RPMI7951 (cell line): ENCODE measurements at regions not wholly inside any gene's neighbourhood (a gene's known extent, or its start where the extent isn't known, plus 50 kb on each side); places are given as distances from the start of the nearest gene placed in this dataset.

ENCODE experiments used
- DNase-seq: peaks from one replicate; pipeline ENCODE4 v3.0.0-alpha.2; 2012; ENCODE audit warnings: low read depth

DNA sequence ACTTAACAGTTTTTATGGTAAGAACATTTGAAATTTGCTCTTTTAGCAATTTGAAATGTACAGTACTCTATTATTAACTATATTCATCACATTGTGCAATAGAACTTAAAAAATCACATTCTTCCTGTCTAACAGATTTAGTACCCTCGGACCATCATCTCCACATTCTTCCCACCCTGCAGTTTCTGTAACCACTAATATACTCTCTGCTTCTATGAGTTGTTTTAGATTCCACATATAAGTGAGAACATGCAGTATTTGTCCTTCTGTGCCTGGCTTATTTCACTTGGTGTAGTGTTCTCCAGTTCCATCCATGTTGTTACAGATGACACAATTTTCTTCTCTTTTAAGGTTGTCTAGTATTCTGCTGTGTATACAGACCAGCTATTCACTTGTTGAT is 88.9 kb upstream of the SEC61G start:
- DNase-seq, result no peak

DNA sequence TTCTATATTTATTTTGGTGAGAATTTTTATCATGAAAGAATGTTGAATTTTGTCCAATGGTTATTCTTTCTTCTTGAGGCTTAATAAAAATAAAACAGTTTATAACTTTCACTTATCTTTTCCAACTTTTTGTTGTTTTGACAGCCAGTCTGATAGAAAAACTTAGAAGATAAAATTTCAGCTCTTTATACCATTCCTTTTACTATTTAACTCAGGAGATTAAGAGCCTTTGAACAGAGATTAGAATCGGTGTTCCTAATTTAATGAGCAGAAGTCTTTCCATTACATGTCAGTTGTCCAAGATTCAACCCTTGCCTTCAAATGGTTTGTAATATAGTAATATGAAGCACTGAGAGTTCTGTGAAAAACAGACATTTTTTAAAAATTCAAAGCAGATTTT is 97.8 kb upstream of the SEC61G start:
- no peak for DNase-seq

DNA sequence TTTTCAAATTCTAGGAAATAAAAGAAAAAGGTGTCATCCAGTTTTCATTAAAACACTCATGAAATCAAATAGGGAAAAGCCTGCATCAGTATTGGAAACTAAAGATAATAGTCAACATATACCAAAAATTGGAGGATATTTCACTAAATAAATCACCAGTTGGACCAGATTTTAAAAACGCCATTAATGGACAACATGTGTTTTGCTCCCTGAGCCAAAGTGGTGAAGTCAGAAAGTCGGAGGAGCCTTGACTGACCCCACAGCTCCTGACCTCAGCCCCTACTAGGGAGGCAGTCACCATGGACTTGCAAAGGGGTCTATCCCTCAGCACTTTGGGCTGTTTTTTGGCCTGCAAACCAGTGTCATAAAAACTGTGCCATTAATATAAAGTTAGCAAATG is 98.3 kb upstream of the SEC61G start:
- no peak for DNase-seq

GRCh38 chr7:54858008-54858692 is 99.1 kb upstream of the SEC61G start:
- DNase-seq, result no peak

- DNase-seq, result no peak
Observed at GRCh38 chr7:54859066-54859465, 100.1 kb upstream of the SEC61G start.

GRCh38 chr7:54859545-54859944 is 100.5 kb upstream of the SEC61G start:
- no peak for DNase-seq

DNA sequence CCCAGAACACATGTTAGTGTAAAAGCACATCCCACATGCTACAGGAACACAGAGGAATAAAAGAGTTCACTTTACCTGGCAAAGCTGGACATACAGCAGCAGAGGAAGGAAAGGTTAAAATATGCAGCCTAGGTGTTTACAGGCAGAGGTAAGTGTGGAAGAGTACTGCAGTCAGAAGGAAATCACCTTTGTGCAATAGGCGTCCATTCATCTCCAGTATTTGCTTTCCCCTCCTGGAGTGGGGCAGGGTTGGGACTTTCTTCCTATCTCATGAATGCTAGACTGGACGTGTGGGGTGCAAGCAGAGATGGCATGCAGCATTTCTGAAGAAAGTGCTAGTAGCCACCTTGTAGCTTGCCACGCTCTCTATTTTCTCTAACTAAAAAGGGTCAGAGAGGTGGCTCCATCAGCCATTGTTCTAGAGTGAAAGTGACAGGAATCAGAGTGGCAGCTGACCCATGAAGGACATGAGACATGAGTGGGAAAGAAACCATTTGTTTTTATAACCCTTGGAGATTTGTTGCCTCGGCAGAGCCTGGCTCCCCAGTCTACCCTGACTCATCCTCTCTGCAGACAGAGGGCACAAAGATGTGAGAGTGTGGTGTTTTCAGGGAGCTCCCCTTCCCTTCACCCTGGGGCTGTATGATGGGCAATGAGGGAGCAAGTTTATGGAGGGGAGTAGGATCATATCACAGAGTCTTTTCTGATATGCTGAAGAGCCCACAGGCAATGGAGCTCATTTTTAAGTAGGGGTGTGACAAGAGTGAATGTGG is 101.2 kb upstream of the SEC61G start:
- peak; percentile 61 for DNase-seq

DNA sequence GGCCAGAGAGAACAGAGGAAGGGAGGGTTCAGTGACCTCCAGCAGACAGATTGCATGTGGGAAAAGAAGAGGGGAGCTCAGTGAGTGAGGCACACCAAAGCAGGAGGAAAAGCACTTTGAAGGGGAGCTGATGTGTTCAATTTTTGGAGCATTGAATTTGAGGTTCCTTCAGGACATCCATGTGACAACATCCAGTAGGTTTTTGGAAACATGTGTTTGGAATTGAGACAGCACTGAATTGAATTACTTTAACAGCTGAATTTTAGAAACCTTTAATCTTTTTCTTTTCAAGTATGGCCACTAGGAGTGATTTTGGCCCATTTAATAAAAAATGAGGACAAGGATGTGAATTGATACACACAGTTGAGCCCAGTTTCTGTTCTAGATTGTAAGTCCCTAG is 101.8 kb upstream of the SEC61G start:
- DNase-seq, result no peak

DNA sequence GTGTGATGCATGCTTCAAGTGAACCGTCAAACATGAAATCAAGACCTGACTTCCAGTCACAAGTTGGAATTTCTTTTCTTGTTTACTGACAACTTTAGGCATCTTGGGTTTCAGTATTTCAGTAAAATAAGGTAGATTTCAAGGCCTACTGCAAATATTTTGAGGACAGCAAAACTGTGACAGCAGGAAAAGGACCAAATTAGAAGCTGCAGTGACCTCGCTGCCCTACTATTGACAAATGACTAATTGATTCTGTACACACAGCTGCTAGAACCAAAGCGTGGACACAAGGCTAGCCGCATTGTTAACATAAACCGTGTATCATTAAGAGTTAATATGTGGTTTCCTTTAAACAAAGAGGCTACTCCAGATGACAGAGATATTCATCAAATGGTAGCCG is 105.7 kb upstream of the SEC61G start:
- peak; percentile 26 for DNase-seq

DNA sequence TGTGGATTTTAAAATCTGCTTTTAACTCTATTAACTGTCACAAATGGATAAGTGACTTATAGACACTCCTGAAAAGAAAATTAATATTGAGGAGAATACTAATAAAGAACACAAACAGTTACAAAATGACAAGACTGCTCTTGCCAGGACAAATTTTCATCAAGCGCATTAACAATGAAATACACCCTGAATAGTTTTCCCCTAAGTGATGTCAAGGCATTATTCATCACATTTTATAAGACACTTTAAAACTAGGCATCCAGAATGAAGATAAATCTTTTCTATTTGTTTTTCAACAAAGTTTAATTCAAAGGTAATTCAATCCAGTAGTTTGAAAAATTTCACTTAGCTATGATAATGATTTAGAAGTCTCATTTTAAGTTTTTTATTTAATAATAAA is 110.5 kb upstream of the SEC61G start:
- no peak for DNase-seq

- no peak for DNase-seq
Observed at GRCh38 chr7:54874804-54875203, 115.8 kb upstream of the SEC61G start.

DNA sequence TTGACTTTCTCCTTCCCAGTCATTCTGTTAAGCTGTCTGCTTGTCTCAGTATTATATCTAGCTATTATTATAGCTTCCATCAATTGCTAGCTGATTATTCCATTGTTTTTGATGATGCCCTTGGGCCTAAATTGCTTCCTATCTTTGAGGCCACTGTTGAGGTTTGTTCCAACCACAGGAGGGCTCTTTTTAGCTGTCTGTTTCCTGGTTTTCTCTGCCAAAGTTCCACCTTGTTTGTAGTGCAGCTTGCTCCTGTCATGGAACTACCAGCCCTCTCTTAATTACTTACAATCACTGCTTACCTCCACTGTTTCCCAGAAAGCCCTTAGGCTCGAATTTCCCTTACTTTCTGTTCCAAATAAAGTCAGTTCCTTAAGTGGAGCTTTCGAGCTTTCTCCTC is 118.7 kb upstream of the SEC61G start:
- peak; percentile 60 for DNase-seq

DNA sequence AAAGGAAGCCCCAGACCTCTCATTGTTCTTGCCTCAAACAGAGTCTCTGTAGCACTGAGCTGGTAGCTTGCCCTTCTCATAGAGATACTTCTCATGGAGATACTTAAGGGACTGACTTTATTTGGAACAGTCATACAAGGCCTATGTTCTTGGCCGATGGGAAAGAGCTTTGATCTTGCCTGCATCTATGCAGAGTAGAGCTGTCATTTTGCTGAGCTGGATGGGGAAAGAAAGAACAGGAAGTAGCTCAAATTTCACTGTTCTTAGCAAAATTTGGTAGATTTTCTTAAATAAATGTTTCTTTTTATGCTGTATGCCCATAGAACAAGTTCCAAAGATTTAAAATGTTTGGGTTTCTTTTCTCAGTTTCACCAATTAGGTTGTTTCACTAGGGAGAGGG is 119.3 kb upstream of the SEC61G start:
- peak; percentile 33 for DNase-seq

DNA sequence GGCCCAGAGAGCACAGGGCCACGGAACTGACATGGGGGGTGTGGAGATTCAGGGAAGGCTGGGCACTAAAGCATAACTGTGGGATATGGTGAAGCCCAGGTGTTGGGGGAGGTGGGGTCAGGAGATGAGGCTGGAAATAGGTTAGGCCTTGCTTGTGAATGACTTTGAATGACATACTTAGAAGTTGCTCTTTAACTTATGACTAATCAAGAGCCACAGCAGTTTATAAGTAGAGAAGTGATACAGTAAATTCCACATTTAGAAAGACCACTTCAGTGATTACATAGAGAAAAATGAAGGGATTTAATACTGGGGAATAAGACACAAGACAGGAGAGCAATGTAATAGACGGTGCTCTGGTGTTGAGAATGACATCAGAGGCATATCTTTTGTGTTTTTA is 120.8 kb upstream of the SEC61G start:
- no peak for DNase-seq

DNA sequence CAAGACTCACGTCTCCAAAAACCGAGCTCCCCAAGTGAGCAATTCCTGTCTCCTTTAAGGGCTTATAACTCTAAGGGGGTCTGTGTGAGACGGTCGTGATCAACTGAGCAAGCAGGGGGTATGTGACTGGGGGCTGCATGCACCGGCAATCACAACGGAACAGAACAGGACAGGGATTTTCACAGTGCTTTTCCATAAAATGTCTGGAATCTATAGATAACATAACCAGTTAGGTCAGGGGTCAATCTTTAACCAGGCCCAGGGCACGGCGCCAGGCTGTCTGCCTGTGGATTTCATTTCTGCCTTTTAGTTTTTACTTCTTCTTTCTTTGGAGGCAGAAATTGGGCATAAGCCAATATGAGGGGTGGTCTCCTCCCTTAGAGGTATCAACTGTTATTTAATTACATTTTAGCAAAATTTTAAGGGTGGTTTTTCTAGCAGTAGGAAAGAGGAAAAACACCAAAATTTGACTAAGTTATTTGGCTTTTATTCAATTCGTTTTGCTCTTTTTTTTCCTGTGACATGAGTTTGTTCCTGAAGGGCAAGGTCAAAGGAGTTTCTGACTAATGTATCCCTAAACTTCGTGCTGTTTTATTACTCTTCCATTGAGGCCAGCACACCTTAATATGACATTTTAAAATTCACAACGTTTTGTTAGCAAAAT is 121.4 kb upstream of the SEC61G start:
- no peak for DNase-seq

DNA sequence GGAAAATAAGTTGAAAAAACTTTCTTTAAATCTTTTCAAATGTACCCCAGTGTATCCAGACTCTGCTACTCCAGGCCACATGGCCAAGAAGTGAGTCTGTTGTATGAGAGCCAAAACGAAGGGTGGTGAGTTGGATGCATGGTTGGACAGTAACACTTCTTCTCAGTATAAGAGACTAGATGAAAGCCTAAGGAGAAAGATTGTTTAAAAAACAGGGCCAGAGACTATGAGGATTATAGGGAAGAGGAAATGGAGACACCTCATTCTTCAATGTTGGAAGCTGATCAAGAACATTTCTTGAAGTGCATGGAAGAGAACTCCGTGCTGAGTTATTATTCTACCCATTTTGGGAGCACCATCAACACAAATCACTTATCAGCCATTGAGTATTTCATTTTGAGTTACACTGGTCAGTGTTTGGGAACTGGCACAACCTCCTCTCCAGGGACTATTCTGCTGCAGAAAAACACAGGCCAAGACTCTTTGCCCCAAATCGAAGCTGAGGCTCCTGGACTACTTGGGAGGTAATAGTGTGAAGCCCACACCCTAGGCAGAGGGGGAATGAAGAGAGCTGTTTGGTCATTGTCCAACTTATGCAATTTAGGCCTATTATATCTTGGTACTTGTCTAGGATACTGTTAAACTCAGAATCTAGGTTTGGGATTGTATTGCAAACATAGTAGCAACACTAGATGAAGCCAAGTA is 123.0 kb upstream of the SEC61G start:
- DNase-seq, result no peak

DNA sequence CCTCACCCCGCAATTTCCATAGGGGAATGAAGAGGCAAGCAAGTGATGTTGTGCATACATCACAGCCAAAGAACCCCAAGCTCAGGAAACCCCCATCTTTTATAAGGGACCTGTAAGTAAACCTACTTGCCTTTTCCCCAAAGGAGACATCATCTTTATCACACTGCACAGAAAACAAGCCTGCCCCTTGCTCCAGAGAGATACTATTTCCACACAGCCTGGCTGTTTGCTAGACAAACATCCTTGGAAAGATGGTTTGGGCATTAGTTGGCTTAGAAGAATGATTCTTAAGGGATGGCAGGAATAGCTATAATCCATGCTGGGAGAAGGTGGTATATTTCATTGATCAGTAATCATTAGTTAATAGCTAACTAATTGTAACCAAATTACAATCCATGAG is 123.7 kb upstream of the SEC61G start:
- DNase-seq, result no peak

DNA sequence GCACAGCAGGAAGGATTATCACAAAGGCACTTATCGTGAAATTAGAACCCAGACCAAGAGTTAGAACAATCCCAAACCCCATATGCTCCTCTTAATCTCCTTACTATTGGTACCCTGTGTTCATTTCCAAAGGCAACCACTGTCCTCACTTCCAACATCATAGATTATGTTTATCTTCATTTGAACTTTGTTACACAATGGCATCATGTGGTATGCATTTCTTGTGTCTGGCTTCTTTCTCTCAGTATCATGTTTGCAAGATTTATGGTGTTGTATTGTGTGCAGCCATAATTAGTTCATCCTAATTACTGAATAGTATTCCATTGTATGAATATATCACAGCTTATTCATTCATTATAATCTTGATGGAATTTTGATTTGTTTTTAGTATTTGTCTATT is 124.6 kb upstream of the SEC61G start:
- no peak for DNase-seq

DNA sequence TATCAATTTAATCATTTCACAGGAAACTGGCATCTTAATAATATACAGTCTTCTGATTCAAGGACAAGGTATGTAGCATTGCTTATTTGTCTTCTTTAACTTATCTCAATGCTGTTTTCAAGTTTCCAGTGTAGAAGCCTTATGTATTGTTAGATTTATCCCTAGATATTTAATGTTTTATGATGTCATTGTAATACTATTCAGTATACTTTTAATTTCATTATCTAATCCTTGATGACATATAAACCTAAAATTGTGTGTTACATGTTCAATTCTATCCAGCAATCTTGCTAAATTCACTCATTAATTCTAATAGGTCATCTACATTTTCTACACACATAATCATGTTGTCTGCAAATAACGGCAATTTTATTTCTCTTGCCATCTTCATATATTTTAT is 126.3 kb upstream of the SEC61G start:
- DNase-seq, result no peak

- DNase-seq, result peak; percentile 33
Observed at GRCh38 chr7:54888067-54888733, 129.2 kb upstream of the SEC61G start.

DNA sequence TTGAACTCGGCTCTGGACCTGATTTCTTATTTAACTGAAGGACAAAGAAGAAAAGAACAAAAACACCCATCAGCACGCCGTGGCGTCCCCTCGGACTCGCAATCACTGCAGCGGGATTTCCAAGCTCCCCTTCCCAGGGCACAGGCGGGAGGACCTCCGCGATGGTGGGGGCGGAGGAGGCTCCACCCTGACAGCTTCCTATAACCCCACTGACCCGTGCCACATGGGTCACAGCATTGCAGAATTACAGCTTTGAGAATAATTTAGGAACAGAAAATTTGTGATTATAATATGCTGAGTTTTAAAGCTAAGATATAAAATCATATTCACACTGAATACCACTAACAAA is 129.7 kb upstream of the SEC61G start:
- no peak for DNase-seq

DNA sequence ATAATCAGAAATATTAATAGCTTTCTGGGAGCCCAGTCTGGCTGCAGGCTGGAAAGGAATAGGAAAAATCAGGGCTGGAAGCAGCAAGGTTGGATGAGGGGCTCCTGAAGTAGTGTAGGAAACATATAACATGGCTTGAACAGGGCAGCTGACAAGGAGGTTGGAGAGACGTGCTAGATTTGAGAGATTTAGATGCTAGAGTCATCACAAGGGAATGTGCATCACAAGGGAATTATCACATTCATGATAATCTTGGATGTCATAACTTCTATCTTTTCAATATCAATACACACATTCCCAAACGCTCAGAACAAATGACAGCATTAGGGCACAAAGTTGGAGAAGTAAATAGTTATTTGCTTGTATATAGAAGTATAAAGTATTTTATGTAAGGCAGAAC is 120.9 kb upstream of the EGFR start:
- no peak for DNase-seq
